ENCODE measurements at regions not wholly inside any gene's neighbourhood (a gene's known extent, or its start where the extent isn't known, plus 50 kb on each side); places are given as distances from the start of the nearest gene placed in this dataset.

GRCh38 chr2:6264198-6264597 is 572.0 kb downstream of the SOX11 start:
- DNase-seq (no peak), ATAC-seq (ENCODE audit: poor library complexity) (no peak)
- intact Hi-C loops (cut with DNase I): no loop called here

- intact Hi-C loops (cut with DNase I): no loop called here
- no peak for ATAC-seq (ENCODE audit: poor library complexity)
- no peak for DNase-seq
These were observed 584.2 kb downstream of the CMPK2 start for GRCh38 chr2:6281524-6281923.

GRCh38 chr2:6283259-6283658 is 582.4 kb downstream of the CMPK2 start:
- intact Hi-C loops (cut with DNase I): no loop called here
- ATAC-seq (ENCODE audit: poor library complexity): no peak
- DNase-seq: no peak

- DNase-seq (no peak), ATAC-seq (ENCODE audit: poor library complexity) (no peak)
- intact Hi-C loops (cut with DNase I): no loop called here
These were observed 578.3 kb downstream of the CMPK2 start for GRCh38 chr2:6287406-6287805.

GRCh38 chr2:6288791-6289190 is 576.9 kb downstream of the CMPK2 start:
- ATAC-seq (ENCODE audit: poor library complexity) (no peak), DNase-seq (no peak)
- intact Hi-C loops (cut with DNase I): no loop called here

GRCh38 chr2:6290217-6291015 is 575.3 kb downstream of the CMPK2 start:
- intact Hi-C loops (cut with DNase I): no loop called here
- ATAC-seq (ENCODE audit: poor library complexity) (no peak), DNase-seq (no peak)

- DNase-seq: no peak
- no peak for ATAC-seq (ENCODE audit: poor library complexity)
- intact Hi-C loops (cut with DNase I): no loop called here
These were observed 570.9 kb downstream of the CMPK2 start for GRCh38 chr2:6294791-6295190.

- no peak for ATAC-seq (ENCODE audit: poor library complexity)
- no peak for DNase-seq
- intact Hi-C loops (cut with DNase I): no loop called here
These were observed 568.5 kb downstream of the CMPK2 start for GRCh38 chr2:6297238-6297637.

- no peak for DNase-seq
- ATAC-seq (ENCODE audit: poor library complexity): no peak
These were observed 564.3 kb downstream of the CMPK2 start for GRCh38 chr2:6301426-6301825.

GRCh38 chr2:6308986-6309385 is 556.7 kb downstream of the CMPK2 start:
- intact Hi-C loops (cut with DNase I): no loop called here
- ATAC-seq (ENCODE audit: poor library complexity): no peak
- no peak for DNase-seq

More at GRCh38 chr2:6301426-6301825, 564.3 kb downstream of the CMPK2 start:
- intact Hi-C loops (cut with DNase I): no loop called here

- DNase-seq (no peak), ATAC-seq (ENCODE audit: poor library complexity) (no peak)
- intact Hi-C loops (cut with DNase I): no loop called here
These were observed 556.1 kb downstream of the CMPK2 start for GRCh38 chr2:6309415-6310255.

- DNase-seq (no peak), ATAC-seq (ENCODE audit: poor library complexity) (no peak)
These were observed 555.2 kb downstream of the CMPK2 start for GRCh38 chr2:6310256-6311215.

GRCh38 chr2:6312367-6312766 is 553.3 kb downstream of the CMPK2 start:
- intact Hi-C loops (cut with DNase I): no loop called here
- no peak for ATAC-seq (ENCODE audit: poor library complexity)

More at GRCh38 chr2:6310256-6311215, 555.2 kb downstream of the CMPK2 start:
- intact Hi-C loops (cut with DNase I): no loop called here

GRCh38 chr2:6314218-6314960 is 551.3 kb downstream of the CMPK2 start:
- DNase-seq (no peak), ATAC-seq (ENCODE audit: poor library complexity) (no peak)
- intact Hi-C loops (cut with DNase I): no loop called here

More at GRCh38 chr2:6312367-6312766, 553.3 kb downstream of the CMPK2 start:
- no peak for DNase-seq

GRCh38 chr2:6325616-6326015 is 540.1 kb downstream of the CMPK2 start:
- no peak for DNase-seq

GRCh38 chr2:6326958-6327357 is 538.7 kb downstream of the CMPK2 start:
- DNase-seq: no peak
- no peak for ATAC-seq (ENCODE audit: poor library complexity)
- intact Hi-C loops (cut with DNase I): no loop called here

More at GRCh38 chr2:6325616-6326015, 540.1 kb downstream of the CMPK2 start:
- ATAC-seq (ENCODE audit: poor library complexity): no peak
- intact Hi-C loops (cut with DNase I): no loop called here

GRCh38 chr2:6336752-6337471 is 528.8 kb downstream of the CMPK2 start:
- DNase-seq (no peak), ATAC-seq (ENCODE audit: poor library complexity) (no peak)
- intact Hi-C loops (cut with DNase I): no loop called here

- no peak for ATAC-seq (ENCODE audit: poor library complexity)
- intact Hi-C loops (cut with DNase I): no loop called here
- DNase-seq: no peak
These were observed 528.3 kb downstream of the CMPK2 start for GRCh38 chr2:6337472-6337820.
